KBM-7 (cell line): ENCODE measurements at regions not wholly inside any gene's neighbourhood (a gene's known extent, or its start where the extent isn't known, plus 50 kb on each side); places are given as distances from the start of the nearest gene placed in this dataset.

ENCODE experiments used
- DNase-seq: peaks from one replicate; pipeline ENCODE4 v3.0.0-alpha.2; 2015
- in situ Hi-C: fragments of 300-500 bp; cut with MboI; formaldehyde crosslinking; loops from 2 replicates; pipeline ENCODE4 v1.14.3; 2020; ENCODE audit warnings: low sequenced_read_pairs, low pct_unique_long_range_greater_than_20kb, mixed read lengths

- DNase-seq, result no peak
- in situ Hi-C loops, result no loop called here
Observed at GRCh38 chr12:125256634-125256936, 191.3 kb downstream of the AACS start.

- no peak for DNase-seq
- in situ Hi-C loops, result no loop called here
Observed at GRCh38 chr12:125259178-125259867, 194.1 kb downstream of the AACS start.

DNA sequence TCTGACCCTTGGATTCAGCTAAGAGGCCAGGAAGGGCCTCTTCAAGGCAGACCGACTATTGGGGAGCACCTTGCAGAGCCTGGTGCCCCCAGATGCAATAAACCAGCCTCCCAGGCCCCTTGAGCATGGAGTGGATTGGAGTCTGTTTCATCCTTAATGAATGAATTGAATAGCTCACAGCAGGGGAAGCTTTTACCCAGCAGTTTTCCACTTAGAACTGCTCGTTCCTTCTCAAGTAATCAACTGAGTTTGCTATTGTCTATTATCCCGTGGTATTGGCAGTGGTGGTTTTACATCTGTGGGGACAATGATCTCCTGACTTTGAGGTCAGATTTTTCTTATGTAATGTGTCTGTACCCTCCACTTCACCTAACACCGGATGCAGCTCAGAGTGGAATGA is 197.6 kb downstream of the AACS start:
- in situ Hi-C loops, result no loop called here

DNA sequence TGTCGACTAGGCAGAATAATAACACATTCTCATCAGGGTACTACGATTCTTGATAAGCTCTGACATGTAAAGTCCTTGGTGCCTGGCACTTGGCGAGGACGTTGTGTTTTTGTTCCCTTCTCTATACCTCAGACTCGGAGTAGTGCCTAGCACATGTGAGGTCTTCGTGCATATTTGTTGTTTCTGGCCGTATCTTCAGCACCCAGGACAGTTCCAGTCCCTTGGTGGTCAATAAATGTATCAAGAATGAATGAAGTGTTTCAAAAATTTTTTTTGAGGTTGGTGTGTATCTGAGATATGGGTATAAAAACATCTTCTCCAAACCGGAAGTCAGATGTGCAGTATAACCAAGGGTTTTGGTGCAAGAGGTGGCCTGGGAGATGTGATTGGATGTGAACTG is 198.2 kb downstream of the AACS start:
- in situ Hi-C loops, result no loop called here
- no peak for DNase-seq

More for the DNA sequence above, 197.6 kb downstream of the AACS start:
- no peak for DNase-seq

DNA sequence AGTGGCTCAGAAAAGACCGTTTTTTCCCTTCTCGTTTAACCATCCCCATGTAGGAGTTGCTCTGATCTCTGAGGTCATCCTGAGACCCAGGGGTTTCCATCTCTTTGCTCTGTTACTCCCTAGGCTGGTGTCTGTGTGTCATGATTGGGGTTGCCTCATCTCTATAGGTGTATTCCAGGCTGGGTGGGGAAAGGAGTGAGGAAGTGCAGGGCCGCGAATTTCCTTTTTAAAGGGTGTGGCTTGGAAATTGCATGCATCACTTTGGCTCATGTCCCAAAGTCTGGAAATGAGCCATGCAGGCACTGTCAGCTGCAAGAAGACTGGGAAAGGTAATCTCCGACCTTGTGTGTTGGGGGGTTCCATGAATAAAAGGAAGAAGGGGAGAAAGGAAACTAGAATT is 201.9 kb downstream of the AACS start:
- in situ Hi-C loops, result no loop called here
- no peak for DNase-seq

DNA sequence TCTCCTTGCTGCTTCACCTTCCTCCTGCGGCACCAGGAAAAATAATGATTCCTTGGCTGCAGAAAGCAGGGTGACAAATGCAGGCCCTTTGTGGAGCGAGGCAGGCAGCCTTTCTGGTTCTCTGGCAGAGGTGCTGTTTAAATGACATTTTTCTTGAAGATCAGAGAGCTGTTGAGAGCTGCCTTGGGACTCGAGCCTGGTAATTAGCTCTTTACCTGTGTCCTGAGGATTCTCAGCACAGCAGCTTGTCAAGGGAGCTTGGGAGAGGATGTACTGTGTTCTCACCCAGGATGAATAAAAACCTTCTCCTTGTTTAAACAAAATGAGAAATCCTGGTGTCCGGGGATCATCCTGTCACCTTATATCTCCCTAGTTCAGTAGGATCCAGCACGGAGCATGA is 204.0 kb downstream of the AACS start:
- DNase-seq, result no peak
- in situ Hi-C loops, result no loop called here

- DNase-seq, result no peak
Observed at GRCh38 chr12:125271892-125272291, 206.7 kb downstream of the AACS start.

DNA sequence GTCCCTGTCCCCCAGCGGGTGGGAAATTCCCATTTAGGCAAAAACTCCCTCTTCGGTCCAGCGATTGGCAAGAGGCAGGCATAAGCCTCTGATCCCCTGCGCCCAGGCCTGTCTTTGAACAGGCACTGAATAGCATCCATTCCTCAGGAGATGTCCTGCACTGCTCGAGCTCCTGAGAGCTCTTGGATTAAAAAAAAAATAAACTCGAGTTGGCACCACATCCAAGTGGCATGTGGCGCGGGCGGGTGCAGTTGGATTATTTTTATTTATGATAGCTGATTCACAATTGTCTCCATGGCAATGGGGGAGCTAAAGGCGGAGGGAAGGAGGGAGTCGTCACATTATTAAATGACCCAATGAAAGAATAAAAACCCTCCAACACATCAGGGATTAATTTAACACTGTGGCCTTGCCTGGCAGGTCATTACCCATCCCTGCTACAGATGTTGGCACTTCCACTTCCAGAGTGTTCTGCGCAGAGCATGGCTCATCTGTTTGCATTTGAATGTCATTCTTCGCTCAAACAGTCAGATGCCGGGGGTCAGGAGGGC is 207.2 kb downstream of the AACS start:
- DNase-seq, result no peak

More at GRCh38 chr12:125271892-125272291, 206.7 kb downstream of the AACS start:
- in situ Hi-C loops, result no loop called here

DNA sequence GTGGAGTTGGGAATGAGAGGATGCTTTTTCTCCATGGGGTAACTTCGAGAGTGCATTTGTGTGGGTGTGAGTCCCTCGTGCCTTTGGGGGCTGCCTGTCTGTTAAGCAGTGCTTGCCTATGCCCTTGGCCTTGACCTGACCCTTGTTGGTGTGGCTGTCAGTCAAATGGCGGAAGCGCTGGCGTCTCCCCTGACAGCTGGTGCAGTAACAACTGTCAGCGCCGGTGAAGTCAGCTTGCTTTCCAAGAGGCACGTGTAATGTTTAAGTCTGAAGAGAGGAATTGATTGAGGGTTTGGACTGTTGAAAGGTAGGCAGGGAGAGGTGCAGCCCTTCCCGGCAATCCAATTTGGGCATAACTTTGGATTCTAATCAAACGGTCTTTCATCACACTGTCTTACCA is 211.3 kb downstream of the AACS start:
- in situ Hi-C loops, result no loop called here
- DNase-seq, result no peak

More for the DNA sequence above, 207.2 kb downstream of the AACS start:
- in situ Hi-C loops, result no loop called here

DNA sequence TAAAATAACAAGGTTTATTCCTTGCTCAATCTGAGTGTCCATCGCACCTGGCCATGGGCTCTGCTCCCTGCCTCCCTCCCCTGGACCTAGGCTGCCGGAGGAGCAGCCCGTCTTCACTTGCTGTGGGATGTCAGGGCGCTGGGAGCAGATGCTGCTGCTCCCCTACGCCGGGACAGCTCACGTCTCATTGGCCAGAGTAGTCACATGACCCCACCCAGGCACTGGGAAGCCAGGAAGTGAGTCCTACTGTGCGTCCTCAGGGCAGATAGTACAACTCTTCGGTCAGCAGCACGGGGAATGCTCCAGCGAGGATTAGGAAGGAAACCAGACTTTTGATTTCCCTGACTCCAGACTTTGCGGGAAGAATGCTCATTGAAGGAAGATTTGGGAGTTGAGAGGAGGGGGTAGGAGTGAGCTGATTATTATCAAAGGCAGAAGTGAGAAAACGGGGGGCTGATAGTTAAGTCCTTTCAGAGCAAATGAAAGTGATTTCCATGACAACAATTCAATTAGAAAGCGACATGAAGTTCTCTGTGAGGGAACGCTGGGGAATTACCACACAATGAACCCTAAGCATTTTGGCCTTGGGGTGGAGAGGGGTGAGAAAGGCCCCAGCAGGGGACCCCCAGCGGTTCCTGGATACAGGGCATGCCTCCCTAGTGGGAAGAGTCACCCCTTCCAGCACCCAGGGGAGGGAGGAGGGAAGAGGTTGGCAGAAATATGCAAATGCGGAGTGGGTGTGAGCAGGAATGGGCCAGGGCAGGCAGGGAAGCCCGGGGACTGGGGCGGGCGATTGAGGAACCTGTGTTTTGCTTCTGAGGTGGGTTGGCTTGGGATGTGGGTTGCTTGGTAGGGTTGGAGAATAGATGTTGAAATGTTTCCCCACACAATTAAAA is 215.5 kb downstream of the AACS start:
- in situ Hi-C loops, result no loop called here

GRCh38 chr12:125282921-125283320 is 217.7 kb downstream of the AACS start:
- no peak for DNase-seq
- in situ Hi-C loops, result no loop called here

More for the DNA sequence above, 215.5 kb downstream of the AACS start:
- no peak for DNase-seq

DNA sequence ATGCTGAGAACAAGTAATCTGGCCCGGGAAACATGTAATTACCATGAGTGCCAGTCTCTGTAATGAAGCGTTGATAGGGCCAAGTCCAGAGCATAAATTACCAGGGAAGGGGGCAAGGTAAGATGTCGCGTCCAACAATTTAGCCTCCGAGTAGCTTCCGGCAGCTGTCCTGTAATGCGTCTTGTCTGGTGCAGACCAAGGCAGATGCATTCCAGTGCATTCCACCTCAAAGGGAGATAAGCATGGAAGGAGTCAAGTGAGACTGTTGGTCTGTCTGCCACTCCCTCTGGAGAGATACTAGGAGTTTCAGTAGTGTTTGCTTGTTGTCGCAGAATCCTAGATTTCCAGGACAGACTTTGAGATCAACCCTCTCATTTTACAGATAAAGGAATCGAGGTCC is 218.3 kb downstream of the AACS start:
- in situ Hi-C loops, result no loop called here

DNA sequence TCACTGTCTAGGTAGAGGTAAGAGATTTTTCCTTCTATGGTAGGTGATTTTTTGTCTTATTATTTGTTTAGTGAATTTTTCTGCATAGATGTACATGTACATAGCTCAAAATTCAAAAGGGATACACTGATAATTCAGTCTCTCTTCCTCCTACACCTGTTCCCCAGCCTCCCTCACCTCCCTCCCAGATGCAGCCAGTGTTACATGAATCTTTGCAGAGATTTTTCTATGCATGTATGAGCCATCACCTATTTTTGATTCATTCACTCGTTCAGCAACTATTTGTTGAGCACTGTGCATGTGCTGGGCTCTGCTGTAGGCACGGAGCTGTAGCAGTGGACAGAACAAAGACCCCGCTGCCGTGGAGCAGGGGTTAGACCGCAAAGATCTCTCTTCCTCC is 218.9 kb downstream of the AACS start:
- in situ Hi-C loops, result no loop called here
- DNase-seq, result no peak

More for the DNA sequence above, 218.3 kb downstream of the AACS start:
- DNase-seq, result no peak

- in situ Hi-C loops, result no loop called here
- DNase-seq, result no peak
Observed at GRCh38 chr12:125284945-125285685, 219.9 kb downstream of the AACS start.

DNA sequence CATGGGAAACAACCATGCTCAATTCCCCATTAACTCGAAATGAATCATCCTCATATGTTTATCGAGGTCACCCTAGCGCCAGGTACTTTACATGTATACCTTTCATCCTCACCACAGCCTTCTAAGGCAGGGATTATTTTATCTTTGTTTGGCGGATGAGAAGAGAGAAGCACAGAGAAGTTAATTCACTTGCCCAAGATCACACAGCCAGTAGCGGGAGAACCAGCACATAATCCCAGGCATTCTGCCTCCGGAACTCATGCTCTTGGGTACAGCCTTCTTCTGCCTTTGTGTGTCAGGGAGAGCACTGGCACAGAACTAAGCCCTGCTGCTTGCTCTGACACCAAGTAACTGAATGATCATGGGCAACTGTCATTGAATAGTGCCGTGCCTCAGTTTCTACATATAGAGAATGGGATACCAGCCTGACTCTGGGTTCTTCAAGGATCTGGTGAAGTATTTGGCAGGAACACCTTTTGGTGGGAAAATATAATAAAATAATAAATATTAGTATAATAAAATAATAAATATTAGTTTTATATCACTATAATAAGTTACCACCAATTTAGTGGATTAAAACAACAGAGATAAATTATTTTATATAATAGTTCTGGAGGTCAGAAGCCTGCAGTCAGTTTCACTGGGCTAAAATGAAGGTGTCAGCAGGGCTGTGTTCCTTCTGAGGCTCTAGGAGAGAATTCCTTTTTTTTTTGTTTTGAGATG is 220.9 kb downstream of the AACS start:
- no peak for DNase-seq
- in situ Hi-C loops, result no loop called here

GRCh38 chr12:125287155-125287847 is 222.1 kb downstream of the AACS start:
- in situ Hi-C loops, result no loop called here
- no peak for DNase-seq

GRCh38 chr12:125288931-125289928 is 224.0 kb downstream of the AACS start:
- DNase-seq, result no peak
- in situ Hi-C loops, result no loop called here
